Skeletal muscle tissue (tissue), 3 donors: ENCODE measurements at regions not wholly inside any gene's neighbourhood (a gene's known extent, or its start where the extent isn't known, plus 50 kb on each side); places are given as distances from the start of the nearest gene placed in this dataset.

Source experiments
- H3K27ac ChIP-seq: one replicate; pipeline ENCODE4 v1.7.0; 2013; ENCODE audit warnings: mild to moderate bottlenecking, low read depth, low read length, inconsistent platforms
- H3K27me3 ChIP-seq, 3 donors: one replicate each; pipeline ENCODE4 v1.7.0; 2013; ENCODE audit warnings: low read length in 3 of 3; ENCODE audit not compliant: control insufficient read depth in 3 of 3, insufficient read depth in 3 of 3
- H3K36me3 ChIP-seq, 3 donors: one replicate each; pipeline ENCODE4 v1.7.0; 2013; ENCODE audit warnings: low read length in 3 of 3; ENCODE audit not compliant: control insufficient read depth in 3 of 3, insufficient read depth in 3 of 3
- H3K4me1 ChIP-seq, 3 donors: one replicate each; pipeline ENCODE4 v1.7.0; 2013; ENCODE audit warnings: low read length in 3 of 3, mild to moderate bottlenecking in 3 of 3; ENCODE audit not compliant: control insufficient read depth in 3 of 3, insufficient read depth in 3 of 3
- H3K4me3 ChIP-seq, 3 donors: one replicate each; pipeline ENCODE4 v1.7.0; 2013; ENCODE audit warnings: low read length in 3 of 3
- H3K9ac ChIP-seq, 3 donors: one replicate each; pipeline ENCODE4 v1.7.0; 2013; ENCODE audit warnings: low read length in 3 of 3, mild to moderate bottlenecking in 3 of 3, moderate library complexity in 2 of 3, low read depth in 1 of 3
- H3K9me3 ChIP-seq, 3 donors: one replicate each; pipeline ENCODE4 v1.7.0; 2013; ENCODE audit warnings: low read length in 3 of 3; ENCODE audit not compliant: control insufficient read depth in 3 of 3
- donor health status: Osteomylitis.

DNA sequence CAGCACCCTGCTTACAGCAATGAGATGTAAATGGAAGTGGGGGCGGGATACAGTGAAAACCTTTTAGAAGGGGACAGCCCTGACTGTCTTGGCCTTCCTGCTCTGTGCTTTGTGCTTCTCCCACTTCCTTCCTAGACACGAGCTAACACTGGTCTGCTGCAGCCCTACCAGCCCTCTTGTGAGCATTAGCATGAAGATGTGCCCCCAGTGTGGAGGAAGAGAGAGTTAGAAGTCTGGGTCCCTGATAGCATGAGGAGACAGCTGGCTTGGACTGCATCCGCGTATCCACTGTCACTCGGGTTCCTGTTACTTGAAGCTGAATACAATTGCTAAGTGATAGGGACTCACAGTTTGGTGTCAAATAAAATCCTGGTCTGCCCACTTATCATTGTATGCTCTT, 248.1 kb upstream of the SOX5 start:
- Histone ChIP-seq H3K4me3 (no peak overlapping the region), H3K27me3 (no peaks in the 10 kb centered on the region), H3K4me1 (no peaks in the 10 kb centered on the region), H3K36me3 (no peaks in the 10 kb centered on the region), H3K9ac (no peak overlapping the region), H3K27ac (no peak overlapping the region), H3K9me3 (no peaks in the 10 kb centered on the region)

DNA sequence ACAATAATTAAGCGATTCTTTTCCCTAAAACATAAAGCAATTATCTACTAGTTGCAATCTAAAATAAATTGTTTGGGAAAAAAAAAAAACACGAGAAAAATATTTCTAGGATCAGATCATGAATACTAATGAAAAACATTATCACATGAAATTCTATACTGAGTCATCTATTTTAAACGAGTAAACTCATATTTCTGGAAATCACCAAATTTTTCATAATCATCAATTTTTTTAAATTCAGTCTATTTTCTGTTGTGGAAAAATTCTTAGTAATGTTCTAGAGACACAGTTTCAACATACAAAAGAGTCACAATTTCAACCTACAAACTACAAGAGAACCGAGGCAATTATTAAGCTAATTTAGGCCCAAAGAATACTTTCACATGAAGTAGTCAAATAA, 245.6 kb upstream of the SOX5 start:
- Histone ChIP-seq H3K27ac (no peak overlapping the region), H3K4me3 (no peak overlapping the region), H3K4me1 (no peaks in the 10 kb centered on the region), H3K27me3 (no peaks in the 10 kb centered on the region), H3K36me3 (no peaks in the 10 kb centered on the region), H3K9me3 (no peaks in the 10 kb centered on the region), H3K9ac (no peak overlapping the region)

DNA sequence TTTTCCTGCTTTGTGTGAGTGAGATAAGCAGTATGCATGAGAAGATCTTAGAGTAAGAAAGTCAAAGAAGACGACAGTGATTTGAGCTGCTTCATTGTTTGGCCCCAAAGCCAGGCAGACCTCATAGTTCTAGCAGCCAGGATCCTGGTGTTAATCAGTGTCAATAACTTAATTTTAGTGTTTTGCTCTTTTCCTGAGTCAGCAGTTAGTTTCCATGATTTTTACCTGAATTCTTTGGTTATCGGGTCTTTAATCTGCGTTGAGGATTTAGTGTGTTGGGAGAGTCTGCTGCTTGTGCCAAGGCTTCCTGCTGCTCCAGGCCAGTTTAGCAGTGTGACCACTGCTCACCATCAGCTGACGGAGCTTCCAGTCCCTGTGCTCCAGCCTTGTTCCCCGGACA, 241.6 kb upstream of the SOX5 start:
- no peaks in the 10 kb centered on the region for H3K4me1 ChIP-seq
- H3K9ac ChIP-seq: no peak overlapping the region
- no peaks in the 10 kb centered on the region for H3K36me3 ChIP-seq
- no peaks in the 10 kb centered on the region for H3K9me3 ChIP-seq
- H3K27me3 ChIP-seq: no peaks in the 10 kb centered on the region
- no peak overlapping the region for H3K4me3 ChIP-seq
- H3K27ac ChIP-seq: no peak overlapping the region

DNA sequence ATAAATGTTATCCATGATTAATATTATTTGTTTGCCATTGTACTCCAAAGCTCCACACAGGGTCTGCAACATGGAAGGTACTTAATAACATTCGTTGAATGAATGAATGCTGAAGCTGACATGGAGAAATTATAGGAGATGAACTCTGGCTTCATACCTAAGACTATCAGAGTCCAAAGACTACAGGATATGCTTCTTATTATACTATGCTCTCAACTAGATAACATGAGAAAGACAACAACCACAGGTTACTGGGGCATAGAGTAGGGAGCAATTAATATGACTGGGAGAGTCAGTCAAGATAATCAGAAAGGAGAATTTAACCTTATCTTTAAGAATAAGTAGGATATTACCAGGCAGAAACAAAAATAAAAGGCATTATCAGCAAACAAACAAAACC, 236.3 kb upstream of the SOX5 start:
- Histone ChIP-seq H3K4me1 (no peaks in the 10 kb centered on the region), H3K36me3 (no peaks in the 10 kb centered on the region), H3K27ac (no peak overlapping the region), H3K27me3 (no peaks in the 10 kb centered on the region), H3K9me3 (no peaks in the 10 kb centered on the region), H3K4me3 (no peak overlapping the region), H3K9ac (no peak overlapping the region)

DNA sequence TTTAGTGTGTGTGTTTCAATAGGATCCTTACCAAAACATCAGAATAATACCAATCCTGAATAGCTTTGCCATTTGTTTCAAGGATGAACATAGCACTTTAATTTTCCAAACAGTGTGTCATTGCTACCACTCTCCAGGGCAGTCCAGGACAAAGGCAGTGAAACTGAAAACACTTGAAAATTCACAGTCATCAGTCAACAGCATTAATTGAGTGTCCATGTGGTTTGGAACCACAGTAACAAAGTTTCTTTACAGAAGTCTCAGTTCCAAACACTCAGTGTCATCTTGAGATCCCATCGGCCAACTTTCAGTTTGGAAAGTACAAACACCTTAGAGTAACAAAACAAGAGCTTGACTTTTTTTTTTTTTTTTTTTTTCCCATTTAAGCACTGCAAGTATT, 228.4 kb upstream of the SOX5 start:
- no peaks in the 10 kb centered on the region for H3K4me1 ChIP-seq
- no peak overlapping the region for H3K27ac ChIP-seq
- no peak overlapping the region for H3K4me3 ChIP-seq
- H3K36me3 ChIP-seq: peaks cover 0 to 1% (median 0%) of the 10 kb centered on the region in 3 donors
- no peak overlapping the region for H3K9ac ChIP-seq
- H3K9me3 ChIP-seq: no peaks in the 10 kb centered on the region
- no peaks in the 10 kb centered on the region for H3K27me3 ChIP-seq

DNA sequence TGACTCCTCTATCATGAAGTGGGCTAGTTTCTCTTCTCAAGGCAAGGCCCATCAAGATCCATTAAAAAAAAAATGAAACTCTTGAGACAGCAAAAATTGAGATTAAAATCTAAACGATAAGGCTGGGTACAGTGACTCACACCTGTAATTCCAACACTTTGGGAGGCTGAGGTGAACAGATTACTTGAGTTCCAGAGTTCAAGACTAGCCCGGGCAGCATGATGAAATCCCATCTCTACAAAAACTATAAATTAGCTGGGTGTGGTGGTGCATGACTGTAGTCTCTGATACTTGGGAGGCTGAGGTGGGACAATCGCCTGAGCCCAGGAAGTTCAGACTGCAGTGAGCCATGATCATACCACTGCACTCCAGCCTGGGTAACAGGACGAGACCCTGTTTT, 226.5 kb upstream of the SOX5 start:
- Histone ChIP-seq H3K4me1 (no peaks in the 10 kb centered on the region), H3K36me3 (peaks cover 0 to 1% (median 0%) of the 10 kb centered on the region in 3 donors), H3K9me3 (no peaks in the 10 kb centered on the region), H3K9ac (no peak overlapping the region), H3K4me3 (no peak overlapping the region), H3K27ac (no peak overlapping the region), H3K27me3 (no peaks in the 10 kb centered on the region)

DNA sequence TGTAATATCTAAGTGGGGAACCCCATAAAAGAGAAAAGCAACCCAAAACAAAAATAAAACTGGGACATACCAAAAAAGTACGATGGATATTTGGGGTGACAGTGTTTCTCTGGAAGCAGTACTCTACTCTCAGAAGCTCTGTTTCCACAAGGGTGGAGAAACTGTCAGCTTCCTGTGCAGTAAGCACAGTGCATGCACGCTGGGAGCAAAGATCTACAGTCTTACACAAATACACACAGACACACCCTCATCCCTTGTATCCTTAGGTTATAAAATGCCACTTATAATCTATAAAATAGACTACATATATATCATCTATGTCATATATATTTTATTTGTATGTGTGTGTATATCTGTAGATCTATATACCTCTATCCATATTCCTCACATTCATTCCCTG, 225.8 kb upstream of the SOX5 start:
- Histone ChIP-seq H3K9ac (no peak overlapping the region), H3K4me1 (no peaks in the 10 kb centered on the region), H3K4me3 (no peak overlapping the region), H3K9me3 (no peaks in the 10 kb centered on the region), H3K27ac (no peak overlapping the region), H3K27me3 (no peaks in the 10 kb centered on the region), H3K36me3 (peaks cover 0 to 1% (median 0%) of the 10 kb centered on the region in 3 donors)

DNA sequence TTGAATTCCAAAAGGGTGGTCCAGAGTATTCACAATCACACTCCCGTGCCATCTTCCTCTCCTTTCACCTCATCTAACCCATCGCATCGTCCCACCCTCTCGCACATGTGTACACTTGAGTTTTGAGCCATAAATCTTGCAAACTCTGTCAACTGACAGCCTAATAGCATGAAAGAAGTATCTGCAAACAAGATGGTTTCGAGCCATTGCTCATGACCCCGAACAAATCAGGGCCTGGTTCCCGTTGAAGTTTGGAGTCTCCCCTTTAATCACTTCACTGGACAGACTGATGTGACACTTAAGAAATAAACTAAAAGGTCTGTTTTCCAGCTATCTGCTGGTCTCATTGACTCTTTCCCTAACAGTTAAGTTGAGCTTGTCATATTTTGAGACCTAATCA, 223.6 kb upstream of the SOX5 start:
- H3K4me3 ChIP-seq: no peak overlapping the region
- no peak overlapping the region for H3K9ac ChIP-seq
- H3K9me3 ChIP-seq: no peaks in the 10 kb centered on the region
- H3K27ac ChIP-seq: no peak overlapping the region
- H3K27me3 ChIP-seq: no peaks in the 10 kb centered on the region
- H3K4me1 ChIP-seq: no peaks in the 10 kb centered on the region
- H3K36me3 ChIP-seq: peaks cover 0 to 1% (median 0%) of the 10 kb centered on the region in 3 donors

DNA sequence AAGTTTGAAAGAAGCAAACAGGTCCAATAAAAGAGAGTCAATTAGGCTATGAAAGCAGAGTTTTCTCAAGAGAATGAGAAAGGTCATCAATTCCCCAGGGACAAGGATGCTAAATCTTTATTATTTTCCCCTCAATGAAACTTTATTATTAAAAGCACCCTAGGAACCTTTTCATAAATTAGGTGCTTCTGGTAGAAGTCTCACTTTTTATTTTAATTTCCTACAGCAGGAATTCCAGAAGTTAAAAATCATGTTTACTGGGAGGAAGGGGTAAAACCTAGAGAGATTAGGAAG, 223.2 kb upstream of the SOX5 start:
- H3K27me3 ChIP-seq: no peaks in the 10 kb centered on the region
- H3K9ac ChIP-seq: no peak overlapping the region
- H3K4me3 ChIP-seq: no peak overlapping the region
- H3K4me1 ChIP-seq: no peaks in the 10 kb centered on the region
- H3K27ac ChIP-seq: no peak overlapping the region
- no peaks in the 10 kb centered on the region for H3K9me3 ChIP-seq
- H3K36me3 ChIP-seq: peaks cover 0 to 1% (median 0%) of the 10 kb centered on the region in 3 donors

DNA sequence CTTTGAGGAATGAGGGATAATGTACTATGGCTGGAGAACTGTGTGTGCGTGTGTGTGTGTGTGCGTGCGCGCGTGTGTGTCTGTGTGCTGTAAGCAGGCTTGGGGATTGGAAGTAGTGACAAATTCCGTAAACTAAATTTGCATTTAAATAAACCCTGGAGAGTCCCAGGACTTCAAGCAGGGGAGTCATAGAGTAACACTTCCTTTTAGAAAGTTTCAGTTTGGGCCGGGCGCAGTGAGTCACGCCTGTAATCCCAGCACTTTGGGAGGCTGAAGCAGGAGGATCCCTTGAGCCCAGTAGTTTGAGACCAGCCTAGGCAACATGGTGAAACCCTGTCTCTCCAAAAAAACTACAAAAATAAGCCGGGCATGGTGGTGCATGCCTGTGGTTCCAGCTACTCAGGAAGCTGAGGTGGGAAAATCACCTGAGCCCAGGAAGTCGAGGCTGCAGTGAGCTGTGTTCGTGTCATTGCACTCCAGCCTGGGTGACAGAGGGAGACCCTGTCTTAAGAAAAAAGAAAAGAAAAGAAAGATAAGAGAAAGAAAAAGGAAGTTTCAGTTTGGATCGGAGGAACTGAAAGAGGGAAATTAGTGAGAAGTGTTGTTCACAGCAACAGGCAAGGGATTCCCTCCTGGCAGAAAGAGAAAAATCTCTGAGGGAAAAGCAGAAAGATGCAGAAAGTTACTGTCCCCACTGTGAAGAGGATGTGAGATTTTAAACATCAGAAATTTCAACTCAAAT, 222.7 kb upstream of the SOX5 start:
- Histone ChIP-seq H3K27me3 (no peaks in the 10 kb centered on the region), H3K36me3 (peaks cover 0 to 1% (median 0%) of the 10 kb centered on the region in 3 donors), H3K4me1 (no peaks in the 10 kb centered on the region)

DNA sequence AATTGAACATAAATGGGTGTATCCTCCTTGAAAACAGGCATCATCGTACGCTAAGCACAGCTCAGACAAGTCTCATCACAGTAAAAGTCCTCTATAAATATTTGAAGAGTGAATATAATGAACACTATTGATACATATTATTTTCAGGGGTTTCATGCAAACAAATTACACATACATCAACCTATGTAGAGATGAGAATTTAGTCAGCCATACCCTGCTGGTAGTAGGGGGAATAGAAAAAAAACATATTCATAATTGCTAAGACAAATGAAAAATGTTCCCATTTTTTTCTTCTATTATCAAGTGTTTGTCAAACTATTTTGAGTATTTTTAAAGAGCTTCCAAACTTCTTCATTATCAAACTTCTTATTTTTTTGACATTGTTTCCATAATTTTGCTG, 205.6 kb upstream of the SOX5 start:
- H3K9me3 ChIP-seq: no peaks in the 10 kb centered on the region
- H3K27ac ChIP-seq: no peak overlapping the region
- no peaks in the 10 kb centered on the region for H3K36me3 ChIP-seq
- H3K4me1 ChIP-seq: no peaks in the 10 kb centered on the region
- H3K9ac ChIP-seq: no peak overlapping the region
- no peaks in the 10 kb centered on the region for H3K27me3 ChIP-seq
- no peak overlapping the region for H3K4me3 ChIP-seq

More for the DNA sequence above, 222.7 kb upstream of the SOX5 start:
- Histone ChIP-seq H3K27ac (no peak overlapping the region), H3K4me3 (no peak overlapping the region), H3K9ac (no peak overlapping the region), H3K9me3 (no peaks in the 10 kb centered on the region)
